CD14-positive monocyte (primary cell): ENCODE measurements at regions not wholly inside any gene's neighbourhood (a gene's known extent, or its start where the extent isn't known, plus 50 kb on each side); places are given as distances from the start of the nearest gene placed in this dataset. TPM values are rescaled to one million over a fixed set of nuclear protein-coding genes. Genes with fewer than 3 reads are reported as not detected.

Experiments
- DNase-seq, 3 donors: peaks; one replicate each; pipeline ENCODE4 v3.0.0-alpha.2; 2011 to 2022
- H2AFZ ChIP-seq: 2 replicates; pipeline ENCODE4 v1.6.0; 2012; ENCODE audit warnings: mild to moderate bottlenecking, low read depth, low read length, inconsistent platforms; ENCODE audit not compliant: insufficient read depth, poor library complexity, severe bottlenecking
- H3K27ac ChIP-seq, 2 donors: 1 replicate in 1 of 2; 2 replicates in 1 of 2; pipeline ENCODE4 v1.5.1; 2012 to 2013; ENCODE audit warnings: low read length in 2 of 2, control low read depth in 1 of 2, inconsistent platforms in 1 of 2, low read depth in 1 of 2, mild to moderate bottlenecking in 1 of 2
- H3K27me3 ChIP-seq, 2 donors: one replicate each; pipeline versions ENCODE4 v1.6.0 to v1.6.1; 2011 to 2013; ENCODE audit warnings: low read length in 2 of 2; ENCODE audit not compliant: control insufficient read depth in 2 of 2, insufficient read depth in 2 of 2
- H3K36me3 ChIP-seq, 2 donors: replicated peaks in 1 of 2; 1 replicate in 1 of 2; 2 replicates in 1 of 2; pipeline versions ENCODE4 v1.5.1 to v1.6.1; 2012 to 2013; ENCODE audit warnings: low read length in 2 of 2, control low read depth in 1 of 2, inconsistent platforms in 1 of 2, mild to moderate bottlenecking in 1 of 2; ENCODE audit not compliant: insufficient read depth in 2 of 2, control insufficient read depth in 1 of 2
- H3K4me1 ChIP-seq, 2 donors: 1 replicate in 1 of 2; 2 replicates in 1 of 2; pipeline versions ENCODE4 v1.5.1 to v1.6.1; 2012 to 2013; ENCODE audit warnings: low read length in 2 of 2, control low read depth in 1 of 2, inconsistent platforms in 1 of 2, mild to moderate bottlenecking in 1 of 2, moderate library complexity in 1 of 2; ENCODE audit not compliant: insufficient read depth in 2 of 2, control insufficient read depth in 1 of 2
- H3K4me2 ChIP-seq: replicated peaks from 2 replicates; pipeline ENCODE3; 2012; ENCODE audit warnings: low read length, moderate library complexity, mild to moderate bottlenecking; ENCODE audit not compliant: poor library complexity, severe bottlenecking; ENCODE audit errors: extremely low read depth
- H3K4me3 ChIP-seq, 3 experiments: fragments of 200-600 bp in 1 of 3; sonication (generic) in 1 of 3; replicated peaks in 1 of 3; 1 replicate in 2 of 3; 2 replicates in 1 of 3; pipeline ENCODE4 v1.5.1; 2011 to 2013; ENCODE audit warnings: low read length in 3 of 3, mild to moderate bottlenecking in 3 of 3, control low read depth in 2 of 3, low read depth in 2 of 3, inconsistent platforms in 1 of 3, moderate library complexity in 1 of 3
- H3K79me2 ChIP-seq: 2 replicates; pipeline ENCODE4 v1.6.0; 2012; ENCODE audit warnings: mild to moderate bottlenecking, control low read depth, inconsistent platforms, low read length, moderate library complexity; ENCODE audit not compliant: insufficient read depth
- H3K9ac ChIP-seq: 2 replicates; pipeline ENCODE4 v1.6.0; 2017; ENCODE audit warnings: low read length, mild to moderate bottlenecking; ENCODE audit not compliant: insufficient read depth, poor library complexity, severe bottlenecking
- H3K9me3 ChIP-seq, 2 donors: replicated peaks in 1 of 2; 1 replicate in 1 of 2; 2 replicates in 1 of 2; pipeline versions ENCODE4 v1.5.1 to v1.6.1; 2012 to 2013; ENCODE audit warnings: low read length in 2 of 2, control low read depth in 1 of 2; ENCODE audit not compliant: control insufficient read depth in 1 of 2, insufficient read depth in 1 of 2
- H4K20me1 ChIP-seq: 2 replicates; pipeline ENCODE4 v1.6.0; 2012; ENCODE audit warnings: mild to moderate bottlenecking, low read length, control low read depth, moderate library complexity; ENCODE audit not compliant: insufficient read depth
- H3K27ac Mint-ChIP-seq, 7 donors: one replicate each; pipeline ENCODE4 v1.8.0; 2020; ENCODE audit warnings: mild to moderate bottlenecking in 7 of 7, mixed read lengths in 7 of 7, moderate library complexity in 6 of 7, inconsistent platforms in 2 of 7
- H3K27me3 Mint-ChIP-seq, 3 donors: one replicate each; pipeline ENCODE4 v1.8.0; 2021 to 2022; ENCODE audit warnings: low read depth in 3 of 3, mild to moderate bottlenecking in 3 of 3, mixed read lengths in 3 of 3, moderate library complexity in 3 of 3, inconsistent platforms in 1 of 3
- H3K36me3 Mint-ChIP-seq, 2 donors: one replicate each; pipeline ENCODE4 v1.8.0; 2020; ENCODE audit warnings: mixed read lengths in 2 of 2, inconsistent platforms in 1 of 2, mild to moderate bottlenecking in 1 of 2
- H3K4me1 Mint-ChIP-seq: one replicate; pipeline ENCODE4 v1.8.0; 2020; ENCODE audit warnings: mild to moderate bottlenecking, mixed read lengths
- H3K4me3 Mint-ChIP-seq, 2 donors: one replicate each; pipeline ENCODE4 v1.8.0; 2020; ENCODE audit warnings: mild to moderate bottlenecking in 2 of 2, mixed read lengths in 2 of 2, moderate library complexity in 1 of 2
- H3K9me3 Mint-ChIP-seq, 7 donors: one replicate each; pipeline ENCODE4 v1.8.0; 2020 to 2022; ENCODE audit warnings: mixed read lengths in 7 of 7, mild to moderate bottlenecking in 6 of 7, moderate library complexity in 6 of 7, inconsistent platforms in 2 of 7
- CTCF ChIP-seq: fragments of 200-600 bp; IDR thresholded peaks from one replicate; pipeline ENCODE4 v1.8.0; 2022; ENCODE audit warnings: antibody characterized with exemption, mild to moderate bottlenecking
- WGBS: methylation state at CpG from one replicate; pipeline ENCODE4 v1.1.5; 2013; ENCODE audit warnings: missing lambda C conversion rate; ENCODE audit not compliant: insufficient coverage; 5-methylcytosine and 5-hydroxymethylcytosine counted together
- intact Hi-C, 2 donors: fragments of 100-400 bp; cut with micrococcal nuclease; formaldehyde crosslinking; loops; one replicate each; pipeline versions ENCODE4 v1.15.0 to v1.15.1; 2023
- small RNA-seq: library from RNA; depleted of rRNA; stranded (forward); fragments of <200 nt; gene quantifications from one replicate; pipeline ENCODE3, GENCODE V24; 2012; ENCODE audit warnings: low read depth; ENCODE audit not compliant: insufficient read length

- H3K9me3 Mint-ChIP-seq: peaks cover 0 to 5% (median 0%) of the 10 kb centered on the region in 7 donors
- peaks cover 7% of the 10 kb centered on the region for H3K4me1 Mint-ChIP-seq
- H3K4me3 ChIP-seq: no peak overlapping the region
- H3K4me2 ChIP-seq: no peak overlapping the region
- no peaks in the 10 kb centered on the region for H3K9me3 ChIP-seq
- H4K20me1 ChIP-seq: no peaks in the 10 kb centered on the region
- no peak overlapping the region for H2AFZ ChIP-seq
- H3K36me3 ChIP-seq: no peaks in the 10 kb centered on the region
- no peaks in the 10 kb centered on the region for H3K36me3 Mint-ChIP-seq
- peaks cover 0 to 2% (median 2%) of the 10 kb centered on the region in 3 donors for H3K27me3 Mint-ChIP-seq
- intact Hi-C loops: no loop called here
- no peaks in the 10 kb centered on the region for H3K79me2 ChIP-seq
- TF ChIP-seq CTCF: no peak
- 90% methylated on average over 4 of the region's 6 CpGs for WGBS
- H3K27me3 ChIP-seq: no peaks in the 10 kb centered on the region
- no peak overlapping the region for H3K9ac ChIP-seq
- no peaks in the 10 kb centered on the region for H3K4me1 ChIP-seq
- H3K27ac ChIP-seq: no peak overlapping the region
- DNase-seq: no peak
- H3K4me3 Mint-ChIP-seq: no peak overlapping the region
- no peak overlapping the region for H3K27ac Mint-ChIP-seq
These were observed 52.7 kb upstream of the DMRT1 start for GRCh38 chr9:788777-789176.

Small RNA genes in the stretch of these regions (small RNA-seq; reads per million reads assigned to genes)
- gene AL392089.1: not detected
- not detected for gene RNU6-1327P
